Adrenal gland (tissue), 5 donors: ENCODE measurements at regions not wholly inside any gene's neighbourhood (a gene's known extent, or its start where the extent isn't known, plus 50 kb on each side); places are given as distances from the start of the nearest gene placed in this dataset.

Source experiments
- CTCF ChIP-seq, 6 experiments: fragments of 450-650 bp in 4 of 6; fragments of 200-600 bp in 2 of 6; sonication (generic) in 1 of 6; IDR thresholded peaks; 1 replicate in 5 of 6; 2 replicates in 1 of 6; pipeline versions ENCODE4 v1.5.1 to v1.8.0; 2016 to 2021; ENCODE audit warnings: antibody characterized with exemption in 6 of 6, mild to moderate bottlenecking in 2 of 6, moderate library complexity in 1 of 6
- POLR2A ChIP-seq, 2 donors: fragments of 450-650 bp; IDR thresholded peaks; one replicate each; pipeline ENCODE4 v1.6.1; 2017; ENCODE audit warnings: antibody characterized with exemption in 2 of 2, mild to moderate bottlenecking in 2 of 2, moderate library complexity in 1 of 2
- donor health status: DM: no; HTN: no; CAD: no.

- TF ChIP-seq CTCF (IDR thresholded peaks at IDR 0.05): no peak
- TF ChIP-seq POLR2A (IDR thresholded peaks at IDR 0.05): no peak
Observed at GRCh38 chr4:56130606-56131155, 181.9 kb downstream of the CEP135 start.
